Left ventricle myocardium inferior (tissue), 1 donor: ENCODE measurements at regions not wholly inside any gene's neighbourhood (a gene's known extent, or its start where the extent isn't known, plus 50 kb on each side); places are given as distances from the start of the nearest gene placed in this dataset.

ENCODE experiments used
- DNase-seq: peaks from one replicate; pipeline ENCODE4 v3.0.0-alpha.2; 2020
- H3K27ac ChIP-seq: fragments of 200-600 bp; replicated peaks from 2 replicates; pipeline ENCODE4 v1.8.0; 2021
- H3K27me3 ChIP-seq: fragments of 200-600 bp; 2 replicates; pipeline ENCODE4 v1.8.0; 2021; ENCODE audit warnings: low read depth
- H3K36me3 ChIP-seq: fragments of 200-600 bp; 2 replicates; pipeline ENCODE4 v1.8.0; 2021
- H3K4me1 ChIP-seq: fragments of 200-600 bp; 2 replicates; pipeline ENCODE4 v1.8.0; 2021
- H3K4me3 ChIP-seq: fragments of 200-600 bp; 2 replicates; pipeline ENCODE4 v1.8.0; 2021; ENCODE audit warnings: mild to moderate bottlenecking, moderate library complexity
- H3K9me3 ChIP-seq: fragments of 200-600 bp; replicated peaks from 2 replicates; pipeline ENCODE4 v1.8.0; 2021
- CTCF ChIP-seq: fragments of 200-600 bp; IDR thresholded peaks from 2 replicates; pipeline ENCODE4 v1.8.0; 2021; ENCODE audit warnings: antibody characterized with exemption, mild to moderate bottlenecking, borderline replicate concordance
- intact Hi-C: fragments of 100-400 bp; cut with micrococcal nuclease; formaldehyde crosslinking; loops from one replicate; pipeline ENCODE4 v1.11.0; 2022
- donor health status: DM: no; HTN: yes; CAD: no; lungs with severe emphysema.

GRCh38 chr1:18007391-18008041 is 100.1 kb upstream of the IGSF21 start:
- intact Hi-C loops = no loop called here
- no peak for DNase-seq
- no peak for TF ChIP-seq CTCF

DNA sequence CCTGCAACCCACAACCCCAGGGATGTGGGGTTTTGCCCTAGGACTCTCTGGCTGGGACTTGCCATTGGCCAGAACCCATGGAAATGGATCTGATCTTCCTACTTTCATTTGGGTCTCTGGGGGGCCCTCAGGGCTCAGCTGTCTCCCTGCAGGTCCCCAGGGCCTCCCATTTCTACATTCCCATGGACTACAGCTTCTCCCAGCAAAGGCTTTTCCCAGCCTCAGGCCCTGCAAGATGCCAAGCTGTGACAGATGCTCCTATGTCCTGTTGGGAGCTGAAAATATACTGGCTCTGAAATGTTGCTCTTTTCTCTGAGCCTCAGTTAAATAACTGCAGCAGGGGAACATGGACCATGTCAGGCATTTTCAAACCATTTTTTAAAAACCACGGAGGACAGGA is 99.5 kb upstream of the IGSF21 start:
- Histone ChIP-seq H3K27me3 (peaks cover 98% of the 10 kb centered on the region), H3K36me3 (no peaks in the 10 kb centered on the region), H3K4me3 (no peak overlapping the region), H3K27ac (no peak overlapping the region), H3K9me3 (no peaks in the 10 kb centered on the region), H3K4me1 (no peaks in the 10 kb centered on the region)
- intact Hi-C loops = no loop called here
- TF ChIP-seq CTCF = no peak
- no peak for DNase-seq

More at GRCh38 chr1:18007391-18008041, 100.1 kb upstream of the IGSF21 start:
- H3K36me3 ChIP-seq = no peaks in the 10 kb centered on the region
- no peaks in the 10 kb centered on the region for H3K4me1 ChIP-seq
- H3K4me3 ChIP-seq = no peak overlapping the region
- no peak overlapping the region for H3K27ac ChIP-seq
- H3K9me3 ChIP-seq = no peaks in the 10 kb centered on the region
- H3K27me3 ChIP-seq = peaks cover 98% of the 10 kb centered on the region

DNA sequence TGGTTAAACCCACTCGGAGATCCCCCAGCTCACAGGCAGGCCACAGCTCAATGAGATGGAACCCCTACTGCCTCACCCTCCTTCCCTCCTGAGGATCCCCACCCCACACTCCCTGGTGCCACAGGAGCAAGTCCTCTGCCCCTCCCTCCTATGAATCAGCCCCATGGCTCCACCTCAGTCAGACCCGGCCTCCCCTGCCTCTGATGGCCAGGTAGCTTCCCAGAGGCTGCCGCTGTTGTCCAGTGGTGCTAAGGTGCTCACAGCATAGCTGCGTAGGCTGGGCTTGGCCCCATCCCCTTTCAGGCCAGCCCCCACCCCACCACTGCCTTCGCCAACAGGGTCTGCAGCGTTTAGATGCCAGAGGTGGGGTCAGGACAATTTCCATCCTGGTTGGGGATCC is 98.5 kb upstream of the IGSF21 start:
- intact Hi-C loops = no loop called here
- no peak for TF ChIP-seq CTCF
- H3K27me3 ChIP-seq = peaks cover 99% of the 10 kb centered on the region

DNA sequence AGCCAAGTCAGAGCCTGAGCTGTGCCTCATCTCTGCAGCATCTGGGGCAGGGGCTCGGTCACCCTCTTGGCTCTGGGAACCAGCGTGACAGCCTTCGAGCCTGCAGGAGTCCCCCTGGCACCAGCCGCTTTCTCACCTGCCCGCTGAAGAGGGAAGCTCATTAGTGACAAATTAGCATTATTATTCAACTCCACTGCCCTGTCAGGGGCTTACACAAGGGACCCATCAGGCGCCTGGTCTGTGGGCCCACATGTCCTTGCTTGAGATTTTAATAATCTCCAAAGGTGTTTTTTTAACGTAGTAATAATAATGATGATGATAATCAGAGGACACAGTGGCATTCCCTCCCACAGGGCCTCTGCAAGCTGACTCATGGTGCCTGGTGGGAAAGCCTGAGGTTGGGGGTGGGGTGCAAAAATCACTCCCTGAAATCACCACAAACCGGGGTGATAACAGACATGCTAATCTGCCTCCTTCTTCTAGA is 98.1 kb upstream of the IGSF21 start:
- H3K27me3 ChIP-seq = peaks cover 100% of the 10 kb centered on the region
- no peaks in the 10 kb centered on the region for H3K9me3 ChIP-seq
- TF ChIP-seq CTCF = no peak
- intact Hi-C loops = no loop called here
- no peak overlapping the region for H3K27ac ChIP-seq
- H3K4me1 ChIP-seq = no peaks in the 10 kb centered on the region
- DNase-seq = no peak
- H3K4me3 ChIP-seq = no peak overlapping the region
- no peaks in the 10 kb centered on the region for H3K36me3 ChIP-seq

More for the DNA sequence above, 98.5 kb upstream of the IGSF21 start:
- Histone ChIP-seq H3K9me3 (no peaks in the 10 kb centered on the region), H3K27ac (no peak overlapping the region), H3K4me3 (no peak overlapping the region), H3K4me1 (no peaks in the 10 kb centered on the region), H3K36me3 (no peaks in the 10 kb centered on the region)
- no peak for DNase-seq

DNA sequence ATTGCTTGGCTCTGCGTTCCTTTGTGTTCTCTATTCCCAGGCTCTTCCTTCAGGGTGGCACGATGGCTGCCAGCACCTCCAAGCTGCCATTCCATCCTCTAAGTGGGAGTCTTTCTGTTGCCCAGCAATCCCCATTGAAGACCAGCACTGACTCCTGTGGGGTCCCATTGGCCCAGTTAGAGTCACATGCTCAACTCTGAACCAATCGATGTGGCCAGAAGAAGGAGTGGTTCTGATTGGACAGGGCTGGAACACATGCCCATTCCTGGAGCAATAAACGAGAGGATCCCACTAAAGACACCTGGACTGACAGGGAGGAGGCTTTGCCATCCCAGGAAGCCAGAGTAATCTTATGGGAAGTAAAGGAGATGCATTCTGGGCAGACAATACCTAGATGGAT is 97.2 kb upstream of the IGSF21 start:
- Histone ChIP-seq H3K27me3 (peaks cover 100% of the 10 kb centered on the region), H3K4me3 (no peak overlapping the region), H3K4me1 (no peaks in the 10 kb centered on the region), H3K27ac (no peak overlapping the region), H3K36me3 (no peaks in the 10 kb centered on the region), H3K9me3 (no peaks in the 10 kb centered on the region)
- no peak for DNase-seq
- intact Hi-C loops = no loop called here
- TF ChIP-seq CTCF = no peak
